GM18861 (cell line): ENCODE measurements at regions not wholly inside any gene's neighbourhood (a gene's known extent, or its start where the extent isn't known, plus 50 kb on each side); places are given as distances from the start of the nearest gene placed in this dataset.

Experiments
- ATAC-seq: cut with Tn5 transposase; IDR thresholded peaks from one replicate; pipeline ENCODE4 v1.9.1; 2021; ENCODE audit not compliant: unreplicated experiment

DNA sequence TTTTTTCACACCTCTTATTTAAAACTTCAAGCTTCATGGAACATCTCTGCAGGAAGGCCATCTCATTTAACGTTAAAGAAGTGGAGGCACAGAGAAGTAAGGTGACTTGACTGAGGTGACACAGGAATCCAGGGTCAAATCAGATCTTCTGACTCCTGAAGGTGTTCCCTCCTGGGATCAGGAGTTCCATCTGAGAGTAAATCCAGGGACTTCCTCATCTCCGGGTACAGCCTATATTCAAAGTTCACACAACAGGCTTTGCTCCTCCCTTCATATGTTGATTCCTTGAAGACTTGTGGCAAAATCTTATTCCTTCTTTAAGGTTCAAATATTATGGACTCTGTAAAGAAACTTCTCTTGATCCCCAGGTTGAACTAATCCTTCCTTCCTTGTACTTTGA lies 313.1 kb upstream of the CLINT1 start:
- ATAC-seq, result no peak

DNA sequence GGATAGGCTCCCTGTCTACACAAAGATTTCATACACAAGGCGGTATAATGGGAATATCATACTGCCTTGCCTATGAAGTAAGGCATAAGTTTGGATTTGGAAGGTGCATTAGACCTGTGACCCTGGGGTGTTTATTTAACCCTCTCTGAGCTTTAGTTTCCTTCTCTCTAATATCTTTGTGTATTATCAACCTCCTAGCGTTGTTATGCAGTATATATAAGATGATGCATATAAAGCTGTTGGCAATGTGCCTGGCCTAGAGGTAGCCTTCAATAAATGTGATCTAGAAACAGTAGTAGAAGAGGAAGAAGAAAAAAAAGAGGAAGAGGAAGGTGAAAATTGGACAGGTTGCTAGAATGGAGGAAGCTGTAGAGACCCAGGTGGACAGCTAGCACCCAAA lies 311.6 kb upstream of the CLINT1 start:
- no peak for ATAC-seq

DNA sequence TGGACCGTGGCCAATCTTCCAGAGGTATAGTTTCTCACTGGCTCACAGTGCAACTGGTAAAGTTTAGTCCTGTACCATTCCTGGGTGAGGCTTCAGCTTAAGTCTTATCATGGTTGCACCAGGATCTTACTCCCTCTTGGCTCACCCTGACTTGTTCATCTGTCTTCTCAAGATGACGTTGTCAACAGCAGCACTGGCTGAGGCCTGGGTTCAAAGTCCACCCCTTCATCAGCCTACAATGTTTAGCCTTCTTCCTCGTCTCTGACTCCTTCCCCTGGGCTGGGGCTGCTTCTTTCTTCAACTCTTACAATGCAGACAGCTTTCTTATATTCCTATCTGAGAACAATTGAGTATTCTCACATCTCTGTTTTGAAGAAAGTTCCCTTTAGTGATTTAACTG lies 311.1 kb upstream of the CLINT1 start:
- ATAC-seq, result no peak

DNA sequence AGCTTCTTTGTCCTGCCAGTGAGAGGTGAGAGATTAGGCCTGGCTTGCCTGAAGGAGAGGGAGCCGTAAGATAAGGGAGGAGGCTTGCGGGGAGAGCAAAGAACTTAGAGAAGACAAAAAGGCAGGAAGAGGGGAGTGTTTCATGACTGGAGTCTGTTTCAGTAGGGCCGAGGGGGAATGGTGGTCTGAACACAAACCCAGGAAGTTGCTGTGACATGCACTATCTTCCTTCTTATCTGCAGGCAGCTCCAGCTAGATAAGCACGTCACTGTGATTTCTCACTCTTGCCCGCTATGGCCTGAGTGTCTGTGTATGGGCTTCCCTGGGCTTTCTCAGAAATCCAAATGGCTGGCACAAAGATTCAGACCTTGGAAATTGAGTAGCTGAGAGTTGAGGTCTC lies 307.5 kb upstream of the CLINT1 start:
- no peak for ATAC-seq

DNA sequence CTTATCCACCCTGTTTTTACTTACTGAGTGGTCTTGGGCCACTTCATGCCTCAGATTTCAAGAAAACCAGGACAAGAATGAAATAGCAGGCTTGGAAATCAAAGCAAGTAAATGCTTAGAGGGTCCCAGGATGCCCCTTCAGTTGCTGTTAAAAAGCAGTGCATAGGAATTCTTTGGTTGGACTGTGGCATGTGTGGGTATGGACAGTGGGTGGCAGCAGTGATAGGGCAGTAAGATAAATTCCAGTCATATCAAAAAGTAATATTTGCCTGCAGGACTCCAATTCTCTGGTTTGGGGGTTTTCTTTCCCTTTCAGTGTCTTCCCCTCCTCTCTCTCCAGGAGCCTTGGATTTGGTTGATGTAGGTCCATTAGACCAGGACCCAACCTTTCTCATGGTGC lies 306.7 kb upstream of the CLINT1 start:
- no peak for ATAC-seq

DNA sequence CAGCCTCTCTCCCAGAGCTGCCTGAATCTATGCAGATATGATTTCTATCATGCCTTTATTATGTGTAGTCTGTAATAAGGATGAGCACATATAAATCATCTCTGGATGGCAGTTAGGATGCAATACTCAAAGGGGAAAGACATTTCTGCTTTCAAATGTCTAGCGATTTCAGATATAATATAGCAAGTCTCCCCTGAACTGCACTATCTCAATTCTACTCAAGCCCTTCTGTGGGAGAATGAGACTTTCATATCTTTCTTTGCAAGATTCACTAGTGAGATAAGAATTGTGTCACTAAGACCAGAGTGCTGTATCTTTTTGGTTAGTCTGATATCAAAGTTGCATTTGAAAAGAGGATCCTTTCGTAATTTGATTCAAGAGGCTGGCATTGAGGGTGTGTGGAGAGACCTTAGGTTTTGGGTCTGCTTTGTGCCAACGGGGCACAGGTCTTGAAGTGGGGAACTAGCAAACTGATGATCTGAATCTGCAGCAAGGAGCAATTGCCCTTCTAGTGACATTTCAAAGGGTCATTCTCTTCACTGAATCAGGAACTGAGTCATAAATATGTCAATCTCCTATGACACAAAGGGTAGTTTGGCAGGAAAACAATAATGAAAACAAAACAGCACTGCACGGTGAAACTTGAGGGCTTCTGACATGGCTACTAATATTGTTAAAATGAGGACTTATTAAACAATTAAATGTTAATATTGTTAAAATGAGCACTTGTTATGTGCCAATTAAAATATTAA lies 305.5 kb upstream of the CLINT1 start:
- ATAC-seq, result no peak

DNA sequence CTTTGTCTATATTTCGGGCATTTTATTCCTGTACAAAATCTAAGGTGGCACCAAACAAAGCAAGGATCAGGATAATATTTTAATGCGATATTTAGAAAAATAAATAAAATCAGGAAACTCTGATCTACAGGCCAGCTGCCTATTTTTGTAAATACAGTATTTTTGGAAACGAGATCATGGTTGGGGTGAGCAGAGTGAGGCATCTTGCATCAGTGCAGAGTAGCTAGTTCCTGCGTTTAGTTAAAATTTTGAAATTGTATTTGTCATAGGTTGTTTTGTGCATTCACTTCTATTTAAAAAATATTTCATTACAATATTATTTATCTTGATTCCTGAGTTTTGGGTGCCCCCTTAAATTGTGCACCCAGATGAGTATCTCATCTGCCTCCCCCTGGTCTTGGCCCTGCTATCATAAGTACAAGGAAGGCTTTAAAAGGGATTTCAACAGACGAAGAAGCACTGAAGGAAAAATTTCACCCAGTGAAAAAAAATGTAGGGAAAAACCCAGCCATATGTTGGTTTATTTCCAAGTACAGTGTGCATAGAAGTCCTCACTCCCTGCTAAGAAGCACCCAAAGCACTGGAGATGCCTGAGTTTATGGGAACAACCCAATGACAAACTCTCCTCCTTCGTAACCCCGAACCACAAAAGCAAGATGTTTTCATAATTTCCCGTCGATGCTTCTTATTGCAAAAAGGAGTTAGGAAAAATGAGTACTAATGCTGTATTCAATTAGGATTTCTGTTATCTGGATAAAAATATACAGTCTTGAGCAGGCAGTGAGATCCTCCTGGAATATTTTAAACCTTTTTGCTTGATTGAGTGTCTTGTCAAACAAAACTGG lies 304.7 kb upstream of the CLINT1 start:
- no peak for ATAC-seq

DNA sequence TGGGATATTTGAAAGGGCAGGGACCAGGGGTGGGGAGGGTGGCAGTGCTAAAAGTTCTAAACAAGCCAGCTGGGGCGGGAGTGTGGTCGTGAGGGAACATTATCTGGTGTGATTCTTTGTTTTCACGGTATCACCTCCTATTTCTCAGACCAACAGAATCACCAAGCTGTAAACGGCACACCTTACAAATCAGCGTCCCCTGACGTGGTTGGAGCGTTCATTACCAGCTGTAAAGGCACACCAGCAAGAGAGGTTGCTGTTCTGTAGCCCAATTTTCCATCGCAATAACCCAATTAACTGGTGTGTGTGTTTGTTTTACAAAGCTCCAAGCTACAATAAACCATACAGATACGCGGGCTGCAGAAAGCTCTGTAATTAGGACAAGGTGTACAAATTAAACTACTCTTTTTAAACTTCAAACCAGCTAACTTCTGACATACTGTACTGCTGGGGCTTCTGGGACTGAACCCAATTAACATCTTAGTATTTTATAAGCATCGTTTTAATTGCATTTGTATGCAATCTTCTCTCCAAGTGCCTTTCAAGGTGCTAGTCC lies 303.6 kb upstream of the CLINT1 start:
- ATAC-seq, result no peak

DNA sequence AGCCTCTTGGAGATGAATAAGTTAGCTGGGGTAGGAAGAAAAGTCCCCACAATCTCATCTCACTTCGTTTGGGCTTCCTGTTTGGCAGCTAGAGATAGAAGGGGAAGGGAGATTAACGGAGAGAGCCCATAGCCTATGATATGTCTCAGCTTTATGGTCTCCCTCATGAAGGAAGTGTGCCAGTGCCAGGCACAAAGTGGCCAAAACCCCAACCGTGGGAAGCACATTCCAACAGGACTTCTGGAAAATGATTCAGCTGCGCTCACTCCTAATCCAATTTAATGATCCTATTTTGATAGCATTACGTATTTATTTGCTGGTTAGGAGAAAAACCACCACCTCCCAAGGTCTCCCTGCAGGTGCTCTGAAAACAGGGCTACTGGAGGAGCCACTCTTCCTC lies 303.1 kb upstream of the CLINT1 start:
- no peak for ATAC-seq

DNA sequence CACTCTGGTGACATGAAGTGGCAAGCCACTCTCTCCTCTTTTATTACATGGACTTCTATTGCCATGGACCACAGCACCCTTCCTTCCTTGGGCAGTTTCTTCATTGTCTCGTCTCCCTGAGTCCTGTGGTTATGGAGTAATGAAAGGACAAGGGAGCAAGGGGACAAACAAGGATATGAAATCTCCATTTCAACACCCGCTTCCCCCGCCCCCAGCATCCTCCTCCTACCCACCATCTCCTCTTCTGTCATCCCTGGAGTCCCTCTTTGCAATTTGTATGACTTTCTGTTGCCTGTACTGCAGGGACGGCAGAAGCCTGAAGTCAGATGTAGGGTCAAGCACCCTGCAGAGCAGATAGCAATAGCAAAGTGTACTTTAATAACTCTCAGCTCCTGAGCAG lies 300.7 kb upstream of the CLINT1 start:
- ATAC-seq, result no peak

DNA sequence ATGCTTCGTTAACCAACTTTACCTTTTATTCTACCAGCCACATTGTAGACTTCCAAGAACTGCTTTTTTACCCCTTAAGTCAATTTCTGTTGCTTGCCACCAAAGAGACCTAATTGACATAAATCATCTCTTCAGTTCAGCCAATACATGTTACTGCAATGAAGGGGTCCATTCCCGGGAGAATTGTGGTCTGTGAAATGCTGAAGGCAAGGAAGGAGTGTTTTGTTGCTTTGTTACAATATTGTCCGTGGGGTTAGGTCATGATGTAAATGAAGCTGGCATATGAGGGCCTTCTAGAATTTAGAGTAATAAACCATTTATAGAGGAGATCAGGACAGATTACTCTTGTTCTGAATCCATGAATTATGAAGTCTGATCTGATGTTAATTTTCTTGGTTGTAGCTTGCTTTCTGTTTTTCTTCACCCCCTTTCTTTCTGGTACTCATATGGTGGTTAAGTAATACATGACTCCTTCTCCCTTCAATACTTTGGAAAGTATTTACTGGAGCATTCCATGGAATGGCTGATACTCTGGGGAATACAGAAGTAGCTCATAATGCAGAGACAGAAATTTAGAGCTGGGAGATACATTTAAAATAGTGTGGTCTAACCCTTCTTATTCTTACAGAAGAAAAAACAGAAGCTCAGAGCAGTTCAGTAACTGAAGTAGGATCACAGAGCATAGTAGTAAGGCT lies 297.0 kb upstream of the CLINT1 start:
- no peak for ATAC-seq

DNA sequence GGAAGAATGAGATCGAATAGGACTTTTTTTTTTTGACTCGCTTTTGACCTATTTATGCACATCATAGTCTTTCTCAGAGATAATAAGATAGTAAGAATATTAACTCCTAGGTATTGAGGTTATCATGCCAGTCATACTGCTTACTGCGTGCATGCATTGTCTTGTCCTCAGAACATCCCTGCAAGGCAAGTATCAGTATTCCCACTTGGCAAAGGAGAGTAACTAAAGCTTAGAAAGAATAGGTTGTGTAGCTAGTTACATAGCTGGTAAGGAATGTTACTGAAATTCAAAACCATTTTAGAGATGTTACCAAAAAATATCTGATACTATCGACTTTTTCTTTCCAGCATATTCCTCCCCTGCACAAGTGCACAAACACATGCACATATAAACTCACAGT lies 296.1 kb upstream of the CLINT1 start:
- ATAC-seq, result no peak

DNA sequence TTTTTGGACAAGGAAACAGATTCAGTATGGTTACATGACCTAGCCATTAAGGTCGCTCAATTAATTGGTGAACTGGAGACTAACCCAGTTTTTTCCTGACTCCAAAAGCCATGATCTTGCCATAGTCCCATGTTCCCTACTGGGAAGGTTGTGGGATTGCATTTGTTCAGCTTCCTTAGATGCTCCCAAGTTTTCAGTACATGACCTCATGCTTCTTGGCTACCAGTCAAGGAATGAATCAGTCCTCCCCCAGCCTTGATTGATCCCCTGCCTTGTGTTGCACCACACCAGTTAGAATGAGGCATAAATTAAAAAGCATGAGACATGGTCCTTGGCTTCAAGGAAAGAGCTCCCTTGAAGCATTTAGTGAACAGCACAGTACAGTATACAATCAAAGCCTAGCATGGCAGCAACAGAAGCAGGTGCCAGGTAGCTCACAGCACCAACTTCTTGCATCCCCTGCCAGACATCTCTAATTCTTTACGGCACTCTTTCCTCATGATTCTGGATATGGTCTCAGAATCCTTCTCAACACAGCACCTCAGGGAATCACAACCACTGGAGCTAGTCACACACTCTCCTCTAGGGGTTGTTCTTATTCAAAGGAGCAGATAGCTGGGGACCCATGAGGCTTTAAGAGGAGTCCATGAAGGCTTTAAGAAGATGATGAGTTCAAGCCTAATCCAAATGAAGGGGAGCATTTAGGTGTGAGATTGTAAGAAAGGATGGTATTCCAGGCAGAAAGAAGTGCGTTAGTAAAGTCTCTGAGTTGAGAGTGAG lies 295.5 kb upstream of the CLINT1 start:
- ATAC-seq, result no peak

DNA sequence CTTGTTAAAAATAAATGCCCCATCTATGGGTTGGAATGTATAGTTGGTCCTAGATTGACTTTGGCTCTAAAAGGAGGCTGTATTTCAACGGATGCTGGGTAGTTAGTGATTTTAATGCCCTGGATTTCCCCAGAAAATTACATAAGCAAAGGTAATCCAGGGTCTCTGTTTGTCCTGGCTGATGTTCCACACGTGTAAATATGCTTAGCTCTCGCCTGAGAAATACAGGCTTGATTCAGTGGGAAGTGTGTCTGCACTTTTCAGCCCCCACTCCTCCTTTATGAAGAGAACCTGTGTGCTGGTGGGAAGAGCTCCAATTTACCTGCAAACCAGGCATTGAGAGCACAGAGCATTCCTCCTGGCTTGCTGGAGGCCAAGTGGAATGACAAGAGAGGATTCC lies 294.6 kb upstream of the CLINT1 start:
- ATAC-seq, result no peak

DNA sequence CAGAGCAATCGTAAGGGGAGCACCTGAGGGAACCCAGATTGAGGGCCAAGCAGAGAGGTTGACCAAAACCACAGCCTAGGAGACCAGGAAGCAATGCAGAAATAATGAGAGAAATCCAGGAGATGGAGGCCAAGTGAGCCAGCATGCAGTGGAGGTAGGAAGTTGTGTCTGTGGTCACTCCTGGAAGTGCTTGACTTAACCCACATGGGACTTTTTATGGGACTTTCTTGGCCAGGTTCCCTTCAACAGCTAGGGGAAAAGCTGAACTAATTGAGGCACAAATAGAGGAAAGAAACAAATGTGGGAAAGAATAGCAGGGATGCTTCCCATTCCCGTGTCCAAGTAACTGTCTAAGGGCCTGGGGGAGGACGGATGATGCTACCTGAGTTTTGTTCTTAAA lies 293.2 kb upstream of the CLINT1 start:
- no peak for ATAC-seq

DNA sequence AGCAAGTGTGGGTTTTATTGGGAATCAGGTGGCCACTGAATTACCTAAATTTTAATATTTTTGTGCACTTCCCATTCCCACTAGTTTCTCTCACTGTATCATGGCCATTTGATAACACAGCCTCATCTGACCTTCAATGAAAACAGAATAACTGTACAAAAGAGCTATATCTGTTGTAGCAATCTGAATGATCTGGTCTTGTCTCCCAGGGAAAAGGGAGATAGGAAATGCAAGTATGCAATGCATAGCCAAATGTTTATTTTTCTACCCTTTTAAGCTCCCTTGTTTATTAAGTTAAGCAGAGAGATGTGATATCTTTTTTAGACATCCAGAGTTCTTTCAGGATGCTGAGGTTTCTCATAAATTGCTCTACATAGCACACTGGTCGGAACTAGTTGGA lies 288.3 kb upstream of the CLINT1 start:
- no peak for ATAC-seq

DNA sequence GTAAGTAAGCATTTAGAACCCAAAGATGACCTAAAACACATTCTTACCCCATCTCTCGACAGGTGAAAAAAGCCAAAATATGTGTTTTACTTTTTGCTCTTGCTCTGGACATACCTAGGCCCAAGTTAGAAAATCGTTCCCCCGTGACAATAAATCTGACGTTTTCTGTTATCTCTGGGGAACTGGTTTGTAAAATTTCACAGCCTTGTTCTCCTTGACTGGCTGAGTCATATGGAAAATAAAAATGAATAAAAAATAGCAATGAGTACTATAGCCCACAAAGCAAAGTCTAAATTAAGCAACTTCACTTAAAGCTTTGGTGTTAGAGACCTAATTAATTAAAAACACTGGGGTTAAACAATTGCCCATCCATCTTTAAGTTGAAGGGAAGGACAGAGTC lies 286.9 kb upstream of the CLINT1 start:
- ATAC-seq, result no peak

DNA sequence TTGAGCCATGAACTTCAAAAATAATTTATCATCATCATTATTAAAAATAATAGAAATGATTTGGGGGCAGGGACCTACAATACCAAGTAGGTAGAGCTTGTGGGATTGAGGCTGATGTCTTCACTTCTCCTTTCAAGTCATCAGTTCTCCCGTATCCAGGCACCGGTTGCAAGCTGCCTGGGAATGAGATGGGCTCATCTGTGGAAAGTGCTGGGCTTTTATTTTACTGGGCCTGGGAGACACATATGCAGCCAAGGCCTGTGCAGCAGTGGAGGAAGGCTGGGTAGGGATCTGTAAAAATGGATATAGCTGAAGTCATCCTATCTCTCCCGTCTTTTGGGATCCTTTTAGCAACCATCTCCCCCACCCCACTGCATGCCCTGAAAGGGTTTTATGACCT lies 284.1 kb upstream of the CLINT1 start:
- ATAC-seq, result no peak

DNA sequence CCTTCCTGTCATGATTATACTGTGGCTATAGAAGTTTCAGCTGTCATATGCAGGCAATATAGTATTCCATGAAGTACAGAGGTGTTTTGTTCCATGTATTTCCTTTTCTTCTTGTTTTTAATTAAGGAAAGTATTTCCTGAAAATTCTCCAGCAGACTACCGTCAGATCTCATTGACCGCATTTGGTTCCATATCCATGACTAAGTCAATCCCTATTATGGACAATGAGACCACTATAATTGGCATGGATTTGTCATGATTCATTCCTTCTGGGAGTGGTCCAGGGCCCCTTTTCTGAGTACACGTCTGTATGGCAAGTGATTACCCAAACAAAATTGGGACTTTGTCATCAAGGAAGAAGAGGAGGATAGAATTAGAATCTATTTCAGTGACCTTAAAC lies 283.2 kb upstream of the CLINT1 start:
- ATAC-seq, result no peak

DNA sequence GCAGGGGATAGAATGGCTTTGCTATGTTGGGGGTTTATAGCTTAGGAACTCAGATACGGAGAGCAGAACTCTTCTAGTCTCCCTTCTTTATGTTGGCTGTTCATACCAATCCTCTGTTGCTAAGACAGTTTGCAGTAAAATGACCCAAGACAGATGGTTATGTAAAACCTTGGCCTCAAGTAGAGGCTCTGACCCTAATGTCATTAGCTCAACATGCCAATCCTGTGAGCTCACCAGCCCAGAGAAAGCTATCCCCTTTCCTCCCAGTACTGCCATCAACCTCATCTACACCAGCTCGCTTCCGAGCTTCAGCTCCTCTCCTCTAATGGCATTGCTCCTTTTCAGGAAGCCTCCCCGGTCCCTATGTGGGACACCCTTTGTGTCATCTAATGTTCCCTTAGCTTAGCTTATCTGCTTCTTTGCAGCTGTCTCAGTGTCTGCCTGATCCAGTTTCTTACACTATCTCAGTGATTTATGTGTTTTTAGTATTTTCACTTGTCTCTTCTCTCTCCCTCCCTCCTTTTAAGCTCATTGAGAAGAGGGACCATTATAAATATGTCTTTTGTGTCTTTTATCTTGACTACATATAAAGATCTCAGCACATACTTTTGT lies 281.3 kb upstream of the CLINT1 start:
- no peak for ATAC-seq
